Thyroid gland (tissue), 4 donors: ENCODE measurements at regions not wholly inside any gene's neighbourhood (a gene's known extent, or its start where the extent isn't known, plus 50 kb on each side); places are given as distances from the start of the nearest gene placed in this dataset.

Experiments used
- CTCF ChIP-seq, 6 experiments: fragments of 200-600 bp in 3 of 6; fragments of 450-650 bp in 3 of 6; sonication (generic) in 3 of 6; IDR thresholded peaks; one replicate each; pipeline ENCODE4 v1.5.1; 2016 to 2019; ENCODE audit warnings: antibody characterized with exemption in 6 of 6, mild to moderate bottlenecking in 2 of 6, inconsistent platforms in 1 of 6, moderate library complexity in 1 of 6
- POLR2A ChIP-seq, 2 donors: fragments of 450-650 bp; IDR thresholded peaks; one replicate each; pipeline ENCODE4 v1.6.1; 2017; ENCODE audit warnings: antibody characterized with exemption in 2 of 2, mild to moderate bottlenecking in 2 of 2, moderate library complexity in 1 of 2

DNA sequence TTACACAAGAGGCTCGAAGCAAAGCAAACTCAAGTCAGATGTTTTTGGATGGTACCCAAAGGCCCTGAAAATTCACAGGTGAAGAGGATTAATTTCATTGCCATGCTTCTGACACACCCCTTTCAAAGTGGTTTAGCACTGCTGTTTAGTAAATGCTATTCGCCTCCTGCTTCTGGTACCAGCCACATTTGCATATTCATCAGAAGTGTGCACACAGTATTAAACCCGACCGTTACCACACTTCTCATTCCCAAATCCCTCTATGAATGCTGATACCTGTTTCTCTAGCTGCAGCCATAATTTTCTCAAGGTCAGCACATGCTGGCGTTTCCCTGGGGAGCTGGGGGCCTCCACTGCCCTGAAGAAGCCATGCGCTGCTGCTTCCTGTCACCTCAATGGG, 179.8 kb upstream of the DAB1 start:
- no peak for TF ChIP-seq CTCF (IDR thresholded peaks at IDR 0.05)
- TF ChIP-seq POLR2A (IDR thresholded peaks at IDR 0.05), result no peak
